ENCODE measurements at regions not wholly inside any gene's neighbourhood (a gene's known extent, or its start where the extent isn't known, plus 50 kb on each side); places are given as distances from the start of the nearest gene placed in this dataset.

GRCh38 chr16:76164970-76165558 is 112.1 kb upstream of the CNTNAP4 start:
- no peaks in the 10 kb centered on the region for H3K36me3 ChIP-seq
- no peak for DNase-seq (ENCODE audit: low spot score)
- H3K9me3 ChIP-seq = no peaks in the 10 kb centered on the region
- no peak overlapping the region for H3K4me3 ChIP-seq
- H3K27me3 ChIP-seq = no peaks in the 10 kb centered on the region
- H3K27ac ChIP-seq = no peak overlapping the region
- no peaks in the 10 kb centered on the region for H3K4me1 ChIP-seq
- TF ChIP-seq CTCF (IDR thresholded peaks at IDR 0.05) = no peak

DNA sequence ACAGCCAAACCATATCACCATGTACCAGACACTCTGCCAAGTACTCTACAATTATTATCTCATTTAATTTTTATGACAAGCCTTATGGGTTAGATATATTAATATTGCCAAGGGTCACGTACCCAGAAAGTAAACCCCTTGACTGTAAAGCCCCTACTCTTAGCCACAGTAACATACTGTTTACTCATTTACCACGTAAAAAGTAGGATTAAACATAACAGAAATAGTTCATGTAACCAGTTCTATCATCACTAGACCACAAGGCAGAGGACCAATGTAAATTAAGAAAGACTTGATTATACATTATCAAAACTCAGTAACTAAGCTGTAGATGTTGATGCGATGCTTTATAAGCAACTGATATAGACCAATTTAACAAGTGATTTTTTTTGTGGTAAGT is 101.5 kb upstream of the CNTNAP4 start:
- no peak for DNase-seq (ENCODE audit: low spot score)
- H3K9me3 ChIP-seq = peaks cover 0 to 15% of the 10 kb centered on the region in 2 donors

GRCh38 chr16:76176153-76176552 is 101.0 kb upstream of the CNTNAP4 start:
- Histone ChIP-seq H3K9me3 (peaks cover 0 to 12% of the 10 kb centered on the region in 2 donors), H3K4me1 (no peaks in the 10 kb centered on the region), H3K27ac (no peak overlapping the region), H3K27me3 (no peaks in the 10 kb centered on the region), H3K4me3 (no peak overlapping the region), H3K36me3 (no peaks in the 10 kb centered on the region)
- TF ChIP-seq CTCF (IDR thresholded peaks at IDR 0.05) = no peak
- DNase-seq (ENCODE audit: low spot score) = no peak

More for the DNA sequence above, 101.5 kb upstream of the CNTNAP4 start:
- Histone ChIP-seq H3K4me3 (no peak overlapping the region), H3K27ac (no peak overlapping the region), H3K4me1 (no peaks in the 10 kb centered on the region), H3K27me3 (no peaks in the 10 kb centered on the region), H3K36me3 (no peaks in the 10 kb centered on the region)
- TF ChIP-seq CTCF (IDR thresholded peaks at IDR 0.05) = no peak

DNA sequence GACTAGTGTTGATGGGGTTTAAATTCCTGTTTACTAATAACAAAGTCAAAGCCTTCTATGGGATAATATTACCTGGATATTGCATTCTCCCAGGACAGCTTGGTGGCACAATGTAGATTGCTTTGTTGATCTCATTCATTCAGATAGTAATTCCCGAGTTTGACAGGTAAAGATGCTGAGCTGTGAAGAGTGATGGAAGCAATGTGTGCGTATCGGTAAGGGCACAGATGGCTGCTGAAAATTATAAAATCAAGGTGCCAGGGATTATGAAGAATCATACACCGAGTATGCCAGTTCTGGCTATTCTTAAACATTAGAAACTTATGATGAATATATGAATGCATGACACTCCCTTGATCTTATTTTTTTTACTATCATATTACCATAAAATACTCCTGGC is 100.6 kb upstream of the CNTNAP4 start:
- Histone ChIP-seq H3K4me1 (no peaks in the 10 kb centered on the region), H3K27me3 (no peaks in the 10 kb centered on the region), H3K9me3 (peaks cover 0 to 12% of the 10 kb centered on the region in 2 donors), H3K4me3 (no peak overlapping the region), H3K36me3 (no peaks in the 10 kb centered on the region), H3K27ac (no peak overlapping the region)
- DNase-seq (ENCODE audit: low spot score) = no peak
- no peak for TF ChIP-seq CTCF (IDR thresholded peaks at IDR 0.05)

DNA sequence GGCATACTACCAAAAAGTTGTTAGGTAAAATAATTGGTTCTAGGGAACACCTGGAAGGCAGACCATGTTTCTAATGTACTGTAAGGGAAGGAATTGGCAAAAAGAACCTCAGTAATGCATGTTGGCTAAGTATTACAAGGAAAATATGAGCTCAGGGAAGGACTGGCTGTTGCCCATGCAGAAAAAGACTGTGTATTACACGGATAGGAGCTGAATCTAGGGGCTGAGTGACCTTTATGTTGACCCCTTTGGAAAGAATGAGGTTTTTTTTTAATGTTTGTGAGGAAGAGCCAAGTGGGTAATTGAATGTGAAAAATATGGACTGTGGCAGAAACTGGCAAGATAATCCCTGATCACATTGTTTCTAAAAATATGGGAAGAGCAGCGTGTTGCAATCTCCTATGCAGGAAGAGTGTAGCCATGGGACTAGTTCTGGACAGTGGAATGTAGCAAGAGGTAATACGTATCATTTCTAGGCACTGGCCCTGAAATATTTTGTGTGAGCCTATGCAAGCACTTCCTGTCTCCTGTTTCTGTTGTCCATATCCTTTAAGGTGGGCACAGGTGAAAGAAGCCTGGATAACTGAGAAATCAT is 95.1 kb upstream of the CNTNAP4 start:
- DNase-seq (ENCODE audit: low spot score) = no peak
- H3K9me3 ChIP-seq = peaks cover 0 to 12% of the 10 kb centered on the region in 2 donors
- no peak for TF ChIP-seq CTCF (IDR thresholded peaks at IDR 0.05)

GRCh38 chr16:76183647-76184046 is 93.6 kb upstream of the CNTNAP4 start:
- Histone ChIP-seq H3K27me3 (no peaks in the 10 kb centered on the region), H3K4me1 (no peaks in the 10 kb centered on the region), H3K9me3 (peaks cover 0 to 25% of the 10 kb centered on the region in 2 donors), H3K4me3 (no peak overlapping the region), H3K27ac (no peak overlapping the region), H3K36me3 (no peaks in the 10 kb centered on the region)
- no peak for TF ChIP-seq CTCF (IDR thresholded peaks at IDR 0.05)
- no peak for DNase-seq (ENCODE audit: low spot score)

More for the DNA sequence above, 95.1 kb upstream of the CNTNAP4 start:
- H3K4me3 ChIP-seq = no peak overlapping the region
- no peaks in the 10 kb centered on the region for H3K4me1 ChIP-seq
- H3K27ac ChIP-seq = no peak overlapping the region
- H3K36me3 ChIP-seq = no peaks in the 10 kb centered on the region
- no peaks in the 10 kb centered on the region for H3K27me3 ChIP-seq
